Upper lobe of right lung (tissue), 1 donor: ENCODE measurements at regions not wholly inside any gene's neighbourhood (a gene's known extent, or its start where the extent isn't known, plus 50 kb on each side); places are given as distances from the start of the nearest gene placed in this dataset.

ENCODE experiments used
- ATAC-seq: fragments of 200-7000 bp; cut with Tn5 transposase; one replicate; pipeline ENCODE4 v1.9.1; 2020; ENCODE audit warnings: mild to moderate bottlenecking, moderate library complexity
- DNase-seq: peaks from one replicate; pipeline ENCODE4 v3.0.0-alpha.2; 2020
- H3K27ac ChIP-seq: fragments of 200-600 bp; one replicate; pipeline ENCODE4 v1.8.0; 2022
- H3K27me3 ChIP-seq: fragments of 200-600 bp; one replicate; pipeline ENCODE4 v1.8.0; 2022; ENCODE audit warnings: mild to moderate bottlenecking
- H3K36me3 ChIP-seq: fragments of 200-600 bp; one replicate; pipeline ENCODE4 v1.8.0; 2022
- H3K4me1 ChIP-seq: fragments of 200-600 bp; one replicate; pipeline ENCODE4 v1.8.0; 2022
- H3K4me3 ChIP-seq: fragments of 200-600 bp; one replicate; pipeline ENCODE4 v1.8.0; 2022; ENCODE audit warnings: mild to moderate bottlenecking
- H3K9me3 ChIP-seq: fragments of 200-600 bp; one replicate; pipeline ENCODE4 v1.8.0; 2022
- CTCF ChIP-seq: fragments of 200-600 bp; IDR thresholded peaks from one replicate; pipeline ENCODE4 v1.8.0; 2022; ENCODE audit warnings: antibody characterized with exemption
- intact Hi-C: fragments of 100-400 bp; cut with DNase I; formaldehyde crosslinking; loops from one replicate; pipeline ENCODE4 v1.11.0; 2022
- donor health status: DM: no; HTN: yes; CAD: no; lungs with severe emphysema.

- intact Hi-C loops: no loop called here
- Histone ChIP-seq H3K36me3 (no peaks in the 10 kb centered on the region), H3K27me3 (no peaks in the 10 kb centered on the region), H3K4me1 (no peaks in the 10 kb centered on the region), H3K27ac (no peak overlapping the region), H3K9me3 (peaks cover 14% of the 10 kb centered on the region), H3K4me3 (no peak overlapping the region)
- no peak for TF ChIP-seq CTCF
- peak; percentile 77 for ATAC-seq
- no peak for DNase-seq
These were observed 619.2 kb downstream of the IRS1 start for GRCh38 chr2:226180281-226180884.

DNA sequence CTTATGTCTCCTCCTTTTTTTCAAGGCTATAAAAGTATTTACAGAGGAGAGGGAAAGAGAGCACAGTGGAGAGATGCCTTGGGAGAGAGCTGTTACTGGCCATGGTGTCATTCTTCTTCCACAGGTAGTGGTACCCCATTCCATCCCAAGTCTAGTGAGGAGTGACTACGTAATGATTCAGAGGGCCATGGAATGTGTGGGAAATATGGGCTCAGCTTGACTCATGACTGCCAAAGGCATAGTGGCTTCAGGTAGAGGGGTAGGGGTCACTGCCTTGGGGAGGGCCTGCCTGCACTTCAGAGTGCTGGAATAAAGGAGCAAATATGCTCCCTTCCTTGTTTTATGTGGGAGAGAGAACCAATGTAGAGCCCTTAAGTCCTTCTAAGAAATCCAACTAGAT lies 620.6 kb downstream of the IRS1 start:
- Histone ChIP-seq H3K27me3 (no peaks in the 10 kb centered on the region), H3K9me3 (peaks cover 14% of the 10 kb centered on the region), H3K4me1 (no peaks in the 10 kb centered on the region), H3K27ac (no peak overlapping the region), H3K4me3 (no peak overlapping the region), H3K36me3 (no peaks in the 10 kb centered on the region)
- ATAC-seq (no peak), DNase-seq (no peak)
- no peak for TF ChIP-seq CTCF
- intact Hi-C loops: no loop called here

GRCh38 chr2:226176283-226176984 lies 623.2 kb downstream of the IRS1 start:
- ATAC-seq (no peak), DNase-seq (no peak)
- no peaks in the 10 kb centered on the region for H3K36me3 ChIP-seq
- no peak for TF ChIP-seq CTCF
- H3K27me3 ChIP-seq: no peaks in the 10 kb centered on the region
- H3K4me3 ChIP-seq: no peak overlapping the region
- peaks cover 14% of the 10 kb centered on the region for H3K9me3 ChIP-seq
- no peaks in the 10 kb centered on the region for H3K4me1 ChIP-seq
- no peak overlapping the region for H3K27ac ChIP-seq
- intact Hi-C loops: no loop called here

DNA sequence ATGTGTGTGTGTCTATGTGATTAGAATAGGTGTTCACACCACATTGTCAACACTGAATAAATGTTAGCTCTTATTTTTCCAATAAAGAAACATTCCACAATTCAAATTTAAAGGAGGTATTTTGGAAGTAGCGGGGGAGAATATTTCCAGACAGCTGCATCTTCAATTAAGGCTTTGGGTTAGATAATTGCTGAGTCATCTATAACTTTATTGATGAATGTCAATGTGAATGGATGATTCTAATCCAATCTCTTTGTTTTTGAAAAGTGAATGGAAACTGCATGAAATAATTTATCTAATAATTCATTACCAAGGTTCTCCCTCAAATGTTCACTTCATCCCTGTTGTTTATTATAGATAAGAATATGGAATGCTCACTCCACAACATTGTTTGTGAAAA lies 625.2 kb downstream of the IRS1 start:
- DNase-seq (no peak), ATAC-seq (no peak)
- no peak for TF ChIP-seq CTCF
- H3K27ac ChIP-seq: no peak overlapping the region
- no peaks in the 10 kb centered on the region for H3K27me3 ChIP-seq
- no peak overlapping the region for H3K4me3 ChIP-seq
- peaks cover 14% of the 10 kb centered on the region for H3K9me3 ChIP-seq
- H3K4me1 ChIP-seq: no peaks in the 10 kb centered on the region
- intact Hi-C loops: no loop called here
- no peaks in the 10 kb centered on the region for H3K36me3 ChIP-seq

DNA sequence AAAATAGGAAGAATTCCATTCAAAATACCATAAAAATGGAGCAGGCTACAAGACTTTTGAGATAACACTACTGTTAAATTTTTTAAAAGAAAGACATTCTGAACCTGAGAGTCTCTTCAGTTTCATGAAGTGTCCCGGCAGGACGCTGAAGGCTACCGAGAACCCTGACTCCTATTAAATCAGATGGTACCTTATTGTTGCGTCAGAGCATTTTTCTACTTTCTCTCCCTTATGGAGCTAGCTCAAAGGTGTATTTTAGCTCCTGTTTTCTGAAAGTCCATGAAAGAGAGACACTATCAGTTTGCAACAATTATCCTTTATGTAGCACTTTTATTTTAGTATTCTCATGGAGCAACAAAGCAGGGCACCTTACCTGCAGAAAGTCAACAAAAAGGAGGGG lies 626.7 kb downstream of the IRS1 start:
- DNase-seq (no peak), ATAC-seq (no peak)
- H3K27me3 ChIP-seq: no peaks in the 10 kb centered on the region
- peaks cover 1% of the 10 kb centered on the region for H3K9me3 ChIP-seq
- H3K4me3 ChIP-seq: no peak overlapping the region
- H3K36me3 ChIP-seq: no peaks in the 10 kb centered on the region
- TF ChIP-seq CTCF: no peak
- intact Hi-C loops: no loop called here
- no peak overlapping the region for H3K27ac ChIP-seq
- H3K4me1 ChIP-seq: no peaks in the 10 kb centered on the region
